MCF 10A (cell line): ENCODE measurements at regions not wholly inside any gene's neighbourhood (a gene's known extent, or its start where the extent isn't known, plus 50 kb on each side); places are given as distances from the start of the nearest gene placed in this dataset.
A peak's percentile ranks its signal among the peaks of the same experiment; 100 is the strongest.

Experiments used
- BruUV-seq: library from RNA; stranded (reverse); fragments of 400-500 nt; replicated peaks from 2 replicates; lab custom pipeline; 2021; lab: Mats Ljungman, UMichigan
- CTCF ChIA-PET: fragments of 300-600 bp; sonication (Branson Sonifier 250); formaldehyde crosslinking; extraction: SDS; loops from one replicate; lab custom pipeline; 2021; ENCODE audit warnings: antibody characterized with exemption, inconsistent platforms; lab: Yijun Ruan, JAX
- POLR2A ChIA-PET: fragments of 300-600, 350-650 bp; sonication (Branson Sonifier 250); formaldehyde crosslinking; extraction: SDS; loops from one replicate; lab custom pipeline; 2020; ENCODE audit warnings: antibody characterized with exemption, inconsistent platforms; lab: Yijun Ruan, JAX
- DNase-seq: peaks from one replicate; pipeline ENCODE4 v3.0.0-alpha.2; 2018; ENCODE audit not compliant: unreplicated experiment
- H3K27ac Mint-ChIP-seq: one replicate; pipeline ENCODE4 v1.8.0; 2022; ENCODE audit warnings: mild to moderate bottlenecking, low read depth, mixed read lengths; ENCODE audit not compliant: unreplicated experiment
- H3K27me3 Mint-ChIP-seq: one replicate; pipeline ENCODE4 v1.8.0; 2022; ENCODE audit warnings: mixed read lengths; ENCODE audit not compliant: insufficient read depth, unreplicated experiment
- H3K36me3 Mint-ChIP-seq: one replicate; pipeline ENCODE4 v1.8.0; 2022; ENCODE audit warnings: mild to moderate bottlenecking, moderate library complexity, mixed read lengths; ENCODE audit not compliant: insufficient read depth, unreplicated experiment
- H3K4me1 Mint-ChIP-seq: one replicate; pipeline ENCODE4 v1.8.0; 2022; ENCODE audit warnings: mixed read lengths; ENCODE audit not compliant: insufficient read depth, unreplicated experiment
- H3K4me3 Mint-ChIP-seq: one replicate; pipeline ENCODE4 v1.8.0; 2022; ENCODE audit warnings: mild to moderate bottlenecking, moderate library complexity, mixed read lengths; ENCODE audit not compliant: unreplicated experiment
- H3K9me3 Mint-ChIP-seq: one replicate; pipeline ENCODE4 v1.8.0; 2022; ENCODE audit warnings: mixed read lengths; ENCODE audit not compliant: unreplicated experiment
- CTCF ChIP-seq: fragments of 200-600 bp; IDR thresholded peaks from one replicate; pipeline ENCODE4 v1.8.0; 2022; ENCODE audit warnings: antibody characterized with exemption, mild to moderate bottlenecking; ENCODE audit not compliant: unreplicated experiment
- intact Hi-C: fragments of 100-400 bp; cut with micrococcal nuclease; formaldehyde crosslinking; loops from 2 replicates; pipeline ENCODE4 v1.14.1; 2022

GRCh38 chr6:90835596-90836212, 248.8 kb upstream of the MAP3K7 start:
- intact Hi-C loops: no loop called here
- no peaks in the 10 kb centered on the region for H3K4me1 Mint-ChIP-seq
- no peak for TF ChIP-seq CTCF
- no peak overlapping the region for H3K27ac Mint-ChIP-seq
- H3K36me3 Mint-ChIP-seq: no peaks in the 10 kb centered on the region
- peaks cover 12% of the 10 kb centered on the region for H3K27me3 Mint-ChIP-seq
- ChIA-PET CTCF (interaction anchor here (0.7 to 1.0 kb wide), 2 partner anchors 11 to 49 kb away, joined by 3 read pairs; no protein-coding TSS in a partner anchor), POLR2A (no interaction called here)
- H3K4me3 Mint-ChIP-seq: no peak overlapping the region
- BruUV-seq: no TSS peak
- DNase-seq: no peak
- no peaks in the 10 kb centered on the region for H3K9me3 Mint-ChIP-seq

DNA sequence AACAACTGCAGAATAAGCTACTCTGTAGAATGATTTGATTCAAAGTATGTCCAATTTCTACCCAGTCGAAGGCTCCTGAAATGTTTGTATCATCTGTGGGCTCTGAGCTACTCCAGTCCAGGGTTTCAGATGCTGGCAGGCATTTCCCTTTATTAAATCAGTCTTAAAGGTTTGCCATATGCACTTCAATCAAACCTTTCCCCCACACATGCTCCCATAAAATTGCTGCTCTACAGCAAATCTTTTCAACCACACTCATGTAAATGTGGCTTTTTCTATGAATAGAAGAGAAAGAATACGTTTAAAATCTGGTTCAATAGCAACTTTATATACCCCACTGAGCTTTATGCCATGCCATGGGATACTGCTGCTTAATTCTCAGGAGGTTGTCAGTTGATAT, 242.4 kb upstream of the MAP3K7 start:
- no TSS peak for BruUV-seq
- DNase-seq: no peak
- ChIA-PET POLR2A (no interaction called here), CTCF (interaction anchor here (0.6 to 1.2 kb wide), 3 partner anchors 24 to 251 kb away, joined by 3 read pairs; no protein-coding TSS in a partner anchor)
- Mint-ChIP-seq H3K36me3 (no peaks in the 10 kb centered on the region), H3K27ac (no peak overlapping the region), H3K4me1 (no peaks in the 10 kb centered on the region), H3K27me3 (no peaks in the 10 kb centered on the region), H3K9me3 (no peaks in the 10 kb centered on the region), H3K4me3 (no peak overlapping the region)
- no peak for TF ChIP-seq CTCF
- intact Hi-C loops: no loop called here

DNA sequence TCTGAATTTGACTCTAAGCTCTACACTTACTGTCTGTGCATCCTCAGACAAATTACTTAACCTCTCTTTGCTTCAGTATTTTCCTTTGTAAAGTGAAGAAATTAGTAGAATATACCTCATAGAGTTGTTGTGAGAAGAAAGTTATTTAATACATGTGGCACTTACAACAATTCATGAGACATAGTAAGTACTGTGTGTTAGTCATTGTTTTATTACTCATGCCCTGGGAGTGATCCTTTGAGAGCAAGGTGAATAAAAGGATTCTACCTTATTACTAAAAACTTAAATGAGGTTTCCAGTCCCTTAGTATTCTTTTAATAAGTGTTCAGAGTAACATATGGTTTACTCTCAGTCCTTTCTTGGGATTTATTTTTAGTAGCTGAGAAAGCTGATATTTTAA, 233.6 kb upstream of the MAP3K7 start:
- intact Hi-C loops: no loop called here
- H3K4me1 Mint-ChIP-seq: no peaks in the 10 kb centered on the region
- ChIA-PET POLR2A (no interaction called here), CTCF (interaction anchor here (0.9 kb wide), 1 partner anchor 13 kb away, joined by 3 read pairs; no protein-coding TSS in a partner anchor)
- H3K36me3 Mint-ChIP-seq: no peaks in the 10 kb centered on the region
- peaks cover 6% of the 10 kb centered on the region for H3K9me3 Mint-ChIP-seq
- peaks cover 7% of the 10 kb centered on the region for H3K27me3 Mint-ChIP-seq
- DNase-seq: peak; percentile 20
- TF ChIP-seq CTCF: no peak
- no peak overlapping the region for H3K27ac Mint-ChIP-seq
- no peak overlapping the region for H3K4me3 Mint-ChIP-seq
- no TSS peak for BruUV-seq

DNA sequence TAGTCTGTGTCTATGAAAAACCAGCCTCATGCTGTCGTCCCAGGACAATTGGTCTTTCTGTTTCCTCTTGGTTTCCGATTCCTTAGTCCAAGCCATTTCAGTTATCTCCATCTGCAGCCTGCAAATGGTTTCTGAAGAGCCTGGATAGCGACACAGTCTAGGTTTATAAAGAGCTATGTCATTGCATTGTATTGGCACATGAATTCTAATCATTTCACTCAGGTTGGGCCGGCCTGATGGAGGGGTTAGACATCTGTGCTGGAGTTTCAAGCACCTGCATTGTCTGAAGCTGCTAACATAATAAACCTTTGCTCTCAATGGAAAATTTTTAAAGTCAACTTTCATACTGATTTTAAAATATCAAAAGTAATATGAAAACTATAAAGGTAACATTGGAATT, 232.6 kb upstream of the MAP3K7 start:
- BruUV-seq: no TSS peak
- intact Hi-C loops: no loop called here
- ChIA-PET POLR2A (no interaction called here), CTCF (interaction anchor here (0.7 to 0.9 kb wide), 2 partner anchors 14 to 1014 kb away, joined by 3 read pairs; no protein-coding TSS in a partner anchor)
- Mint-ChIP-seq H3K4me3 (no peak overlapping the region), H3K27ac (no peak overlapping the region), H3K36me3 (no peaks in the 10 kb centered on the region), H3K27me3 (peaks cover 7% of the 10 kb centered on the region), H3K9me3 (peaks cover 7% of the 10 kb centered on the region), H3K4me1 (no peaks in the 10 kb centered on the region)
- no peak for TF ChIP-seq CTCF
- no peak for DNase-seq
